Small intestine (tissue), 7 donors: ENCODE measurements at regions not wholly inside any gene's neighbourhood (a gene's known extent, or its start where the extent isn't known, plus 50 kb on each side); places are given as distances from the start of the nearest gene placed in this dataset.
A peak's percentile ranks its signal among the peaks of the same experiment; 100 is the strongest.

Source experiments
- DNase-seq, 2 donors: peaks; one replicate each; pipeline versions ENCODE4 v3.0.0 to v3.0.0-alpha.2; 2013
- FAIRE-seq: peaks from 2 replicates; lab custom pipeline; 2012; peaks lifted over from hg19 to GRCh38; lab: Jason Lieb, UNC
- H3K27ac ChIP-seq, 3 donors: one replicate each; pipeline ENCODE4 v1.5.1; 2013; ENCODE audit warnings: low read length in 2 of 3, mild to moderate bottlenecking in 2 of 3, control low read depth in 1 of 3, inconsistent platforms in 1 of 3, low read depth in 1 of 3, moderate library complexity in 1 of 3
- H3K27me3 ChIP-seq, 3 donors: one replicate each; pipeline ENCODE4 v1.6.1; 2013; ENCODE audit warnings: low read length in 3 of 3, inconsistent platforms in 1 of 3; ENCODE audit not compliant: control insufficient read depth in 3 of 3, insufficient read depth in 3 of 3
- H3K36me3 ChIP-seq, 3 donors: one replicate each; pipeline ENCODE4 v1.6.1; 2013; ENCODE audit warnings: low read length in 3 of 3, inconsistent platforms in 1 of 3, low read depth in 1 of 3, mild to moderate bottlenecking in 1 of 3, moderate library complexity in 1 of 3; ENCODE audit not compliant: control insufficient read depth in 3 of 3, insufficient read depth in 2 of 3
- H3K4me1 ChIP-seq, 3 donors: one replicate each; pipeline ENCODE4 v1.6.1; 2013; ENCODE audit warnings: low read length in 2 of 3, inconsistent platforms in 1 of 3, low read depth in 1 of 3, mild to moderate bottlenecking in 1 of 3, moderate library complexity in 1 of 3; ENCODE audit not compliant: control insufficient read depth in 3 of 3, insufficient read depth in 2 of 3
- H3K4me3 ChIP-seq, 3 donors: one replicate each; pipeline ENCODE4 v1.5.1; 2013; ENCODE audit warnings: low read length in 3 of 3, control low read depth in 1 of 3, inconsistent platforms in 1 of 3, low read depth in 1 of 3, mild to moderate bottlenecking in 1 of 3, moderate library complexity in 1 of 3
- H3K9me3 ChIP-seq, 2 donors: one replicate each; pipeline ENCODE4 v1.6.1; 2013; ENCODE audit warnings: low read depth in 1 of 2, low read length in 1 of 2; ENCODE audit not compliant: control insufficient read depth in 2 of 2, insufficient read depth in 1 of 2
- WGBS, 3 donors: extraction: QIAGEN DNeasy Blood & Tissue Kit; methylation state at CpG; one replicate each; pipeline ENCODE4 v1.1.7; 2013; 5-methylcytosine and 5-hydroxymethylcytosine counted together
- donor health status: healthy with polysubstance abuse.
- donor health status: control.
- donor health status: control.
- donor health status: Bipolar disorder and iron deficiency.
- donor health status: healthy.

- DNase-seq (no peak), FAIRE-seq (no peak)
- Histone ChIP-seq H3K27me3 (no peaks in the 10 kb centered on the region), H3K4me1 (no peaks in the 10 kb centered on the region), H3K36me3 (no peaks in the 10 kb centered on the region), H3K9me3 (no peaks in the 10 kb centered on the region), H3K27ac (no peak overlapping the region), H3K4me3 (no peak overlapping the region)
- 21 to 37% (median 35%) methylated on average over 1 of the region's 1 CpG for WGBS, 3 donors
Observed at GRCh38 chr4:170671171-170671570, 581.4 kb upstream of the AADAT start.

DNA sequence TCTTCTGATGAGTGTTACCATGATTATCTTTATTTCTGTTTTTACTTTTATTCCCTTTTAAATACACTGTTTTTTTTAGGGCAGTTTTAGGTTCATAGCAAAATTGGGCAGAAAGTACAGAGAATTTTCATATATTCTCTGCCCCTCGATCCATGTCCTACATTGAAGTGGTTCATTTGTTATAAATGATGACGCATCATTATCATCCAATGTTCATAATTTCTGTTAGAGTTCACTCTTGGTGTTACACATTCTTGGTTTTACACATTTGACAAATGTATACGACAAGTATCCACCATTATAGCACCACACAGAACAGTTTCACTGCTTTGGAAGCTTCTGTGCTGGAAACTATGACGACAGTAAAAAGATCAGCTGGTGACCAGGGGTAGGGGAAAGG lies 578.1 kb upstream of the AADAT start:
- DNase-seq: no peak
- Histone ChIP-seq H3K27me3 (no peaks in the 10 kb centered on the region), H3K27ac (no peak overlapping the region), H3K36me3 (no peaks in the 10 kb centered on the region), H3K4me1 (no peaks in the 10 kb centered on the region), H3K9me3 (no peaks in the 10 kb centered on the region), H3K4me3 (no peak overlapping the region)
- 76 to 89% (median 87%) methylated on average over 4 of the region's 4 CpGs for WGBS, 3 donors
- no peak for FAIRE-seq

GRCh38 chr4:170666909-170667308 lies 577.2 kb upstream of the AADAT start:
- no peak for DNase-seq
- WGBS, 3 donors: 42 to 91% (median 87%) methylated on average over 2 of the region's 2 CpGs
- H3K36me3 ChIP-seq: no peaks in the 10 kb centered on the region
- FAIRE-seq: no peak
- no peak overlapping the region for H3K27ac ChIP-seq
- H3K4me3 ChIP-seq: no peak overlapping the region
- H3K27me3 ChIP-seq: no peaks in the 10 kb centered on the region
- H3K9me3 ChIP-seq: no peaks in the 10 kb centered on the region
- no peaks in the 10 kb centered on the region for H3K4me1 ChIP-seq

GRCh38 chr4:170662250-170662649 lies 572.5 kb upstream of the AADAT start:
- Histone ChIP-seq H3K4me1 (no peaks in the 10 kb centered on the region), H3K27me3 (no peaks in the 10 kb centered on the region), H3K4me3 (no peak overlapping the region), H3K36me3 (no peaks in the 10 kb centered on the region), H3K9me3 (no peaks in the 10 kb centered on the region), H3K27ac (no peak overlapping the region)
- DNase-seq: peak in 1 of 2 donors; percentile 11
- 50 to 57% (median 55%) methylated on average over 4 of the region's 4 CpGs for WGBS, 3 donors
- no peak for FAIRE-seq

- no peak for FAIRE-seq
- Histone ChIP-seq H3K36me3 (no peaks in the 10 kb centered on the region), H3K4me1 (no peaks in the 10 kb centered on the region), H3K4me3 (no peak overlapping the region), H3K9me3 (no peaks in the 10 kb centered on the region), H3K27me3 (no peaks in the 10 kb centered on the region), H3K27ac (no peak overlapping the region)
- DNase-seq: no peak
- WGBS, 3 donors: 54 to 67% (median 59%) methylated on average over 2 of the region's 2 CpGs
Observed at GRCh38 chr4:170657761-170658160, 568.0 kb upstream of the AADAT start.

DNA sequence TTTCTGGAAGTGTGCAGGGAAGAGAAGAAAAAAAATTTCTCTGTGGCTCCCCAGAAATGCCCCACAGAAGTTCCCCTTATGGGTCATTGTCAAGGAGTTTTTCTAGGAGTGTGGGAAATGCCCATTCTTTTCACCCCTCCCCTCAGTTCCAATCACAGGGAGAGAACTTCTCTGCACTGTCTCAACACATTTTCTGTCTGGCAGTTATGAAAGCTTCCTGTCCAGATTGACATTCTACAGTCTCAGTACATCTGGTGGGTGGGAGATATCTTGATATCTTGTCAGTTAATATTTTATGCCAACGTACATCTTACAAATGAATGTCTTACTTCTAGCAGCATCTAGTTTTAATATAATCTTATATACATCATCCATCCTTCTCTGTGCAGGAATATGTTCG lies 566.8 kb upstream of the AADAT start:
- Histone ChIP-seq H3K36me3 (no peaks in the 10 kb centered on the region), H3K4me1 (no peaks in the 10 kb centered on the region), H3K27ac (no peak overlapping the region), H3K9me3 (no peaks in the 10 kb centered on the region), H3K4me3 (no peak overlapping the region), H3K27me3 (no peaks in the 10 kb centered on the region)
- 63 to 65% (median 64%) methylated on average over 2 of the region's 2 CpGs for WGBS, 3 donors
- DNase-seq (no peak), FAIRE-seq (no peak)

- Histone ChIP-seq H3K9me3 (peaks cover 0 to 2% of the 10 kb centered on the region in 2 donors), H3K4me3 (no peak overlapping the region), H3K27me3 (no peaks in the 10 kb centered on the region), H3K27ac (no peak overlapping the region), H3K4me1 (no peaks in the 10 kb centered on the region), H3K36me3 (no peaks in the 10 kb centered on the region)
- no peak for FAIRE-seq
- DNase-seq: no peak
Observed at GRCh38 chr4:170652571-170652970, 562.8 kb upstream of the AADAT start.

GRCh38 chr4:170651786-170652185 lies 562.0 kb upstream of the AADAT start:
- Histone ChIP-seq H3K27me3 (no peaks in the 10 kb centered on the region), H3K4me1 (no peaks in the 10 kb centered on the region), H3K4me3 (no peak overlapping the region), H3K36me3 (no peaks in the 10 kb centered on the region), H3K9me3 (peaks cover 0 to 2% of the 10 kb centered on the region in 2 donors), H3K27ac (no peak overlapping the region)
- DNase-seq: no peak
- no peak for FAIRE-seq
- WGBS, 3 donors: 52 to 60% (median 53%) methylated on average over 1 of the region's 1 CpG

DNA sequence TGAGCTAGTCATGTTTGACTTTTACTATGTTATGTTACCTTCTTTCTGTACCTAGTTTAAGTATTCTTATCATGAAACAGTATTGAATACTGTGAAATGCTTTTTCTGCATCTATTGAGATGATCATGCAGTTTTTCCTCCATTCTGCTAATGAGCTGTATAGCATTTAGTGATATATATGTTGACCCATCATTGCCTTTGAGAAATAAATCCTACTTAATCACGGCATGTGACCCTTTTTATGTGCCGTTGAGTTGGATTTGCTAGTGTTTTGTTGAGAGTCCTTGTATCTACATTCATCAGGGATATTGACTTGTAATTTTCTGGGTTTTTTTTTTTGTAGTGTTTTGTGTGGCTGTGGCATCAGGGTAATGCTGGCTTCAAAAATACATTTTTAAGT lies 537.7 kb upstream of the AADAT start:
- peaks cover 0 to 9% of the 10 kb centered on the region in 2 donors for H3K9me3 ChIP-seq
- H3K36me3 ChIP-seq: no peaks in the 10 kb centered on the region
- 90 to 94% (median 92%) methylated on average over 2 of the region's 2 CpGs for WGBS, 3 donors
- no peak overlapping the region for H3K27ac ChIP-seq
- no peak for DNase-seq
- no peaks in the 10 kb centered on the region for H3K27me3 ChIP-seq
- FAIRE-seq: no peak
- H3K4me3 ChIP-seq: no peak overlapping the region
- H3K4me1 ChIP-seq: no peaks in the 10 kb centered on the region
